ENCODE measurements at regions not wholly inside any gene's neighbourhood (a gene's known extent, or its start where the extent isn't known, plus 50 kb on each side); places are given as distances from the start of the nearest gene placed in this dataset.
"Not testable (repeated sequence)": the region's sequence is repeated elsewhere in the genome, so short reads cannot be mapped to it uniquely, and the experiment has no call there.

DNA sequence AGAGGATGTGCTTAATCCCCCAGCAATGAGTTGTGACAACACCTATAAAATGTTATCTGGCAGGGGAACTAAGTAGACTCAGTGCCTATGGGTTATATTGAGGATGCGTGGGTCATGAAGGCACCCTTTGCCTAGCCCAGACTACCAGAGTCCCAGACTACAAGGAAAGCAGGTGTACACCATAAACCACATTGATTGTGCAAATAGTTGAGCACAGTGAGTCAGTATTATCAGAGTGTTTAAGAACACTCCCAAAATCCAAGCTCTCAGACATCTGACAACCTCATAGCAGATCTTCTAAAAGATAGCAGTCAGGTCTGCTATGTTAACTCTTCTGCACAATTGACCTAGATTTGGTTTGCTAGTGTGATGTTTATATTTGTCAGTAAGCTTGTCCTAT is 92.8 kb upstream of the AGTPBP1 start:
- TF ChIP-seq, protein P1, sequence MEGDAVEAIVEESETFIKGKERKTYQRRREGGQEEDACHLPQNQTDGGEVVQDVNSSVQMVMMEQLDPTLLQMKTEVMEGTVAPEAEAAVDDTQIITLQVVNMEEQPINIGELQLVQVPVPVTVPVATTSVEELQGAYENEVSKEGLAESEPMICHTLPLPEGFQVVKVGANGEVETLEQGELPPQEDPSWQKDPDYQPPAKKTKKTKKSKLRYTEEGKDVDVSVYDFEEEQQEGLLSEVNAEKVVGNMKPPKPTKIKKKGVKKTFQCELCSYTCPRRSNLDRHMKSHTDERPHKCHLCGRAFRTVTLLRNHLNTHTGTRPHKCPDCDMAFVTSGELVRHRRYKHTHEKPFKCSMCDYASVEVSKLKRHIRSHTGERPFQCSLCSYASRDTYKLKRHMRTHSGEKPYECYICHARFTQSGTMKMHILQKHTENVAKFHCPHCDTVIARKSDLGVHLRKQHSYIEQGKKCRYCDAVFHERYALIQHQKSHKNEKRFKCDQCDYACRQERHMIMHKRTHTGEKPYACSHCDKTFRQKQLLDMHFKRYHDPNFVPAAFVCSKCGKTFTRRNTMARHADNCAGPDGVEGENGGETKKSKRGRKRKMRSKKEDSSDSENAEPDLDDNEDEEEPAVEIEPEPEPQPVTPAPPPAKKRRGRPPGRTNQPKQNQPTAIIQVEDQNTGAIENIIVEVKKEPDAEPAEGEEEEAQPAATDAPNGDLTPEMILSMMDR (conservative IDR thresholded peaks at IDR 0.05; ENCODE audit: low read length) = not testable (repeated sequence)
- not testable (repeated sequence) for TF ChIP-seq EZH2phosphoT487 (IDR thresholded peaks at IDR 0.05; ENCODE audit: borderline replicate concordance)

All from Loucy (cell line).